HG02763 (cell line): ENCODE measurements at regions not wholly inside any gene's neighbourhood (a gene's known extent, or its start where the extent isn't known, plus 50 kb on each side); places are given as distances from the start of the nearest gene placed in this dataset.

ENCODE experiments used
- ATAC-seq: cut with Tn5 transposase; IDR thresholded peaks from one replicate; pipeline ENCODE4 v1.9.1; 2021; ENCODE audit warnings: mild to moderate bottlenecking, moderate library complexity; ENCODE audit not compliant: unreplicated experiment

DNA sequence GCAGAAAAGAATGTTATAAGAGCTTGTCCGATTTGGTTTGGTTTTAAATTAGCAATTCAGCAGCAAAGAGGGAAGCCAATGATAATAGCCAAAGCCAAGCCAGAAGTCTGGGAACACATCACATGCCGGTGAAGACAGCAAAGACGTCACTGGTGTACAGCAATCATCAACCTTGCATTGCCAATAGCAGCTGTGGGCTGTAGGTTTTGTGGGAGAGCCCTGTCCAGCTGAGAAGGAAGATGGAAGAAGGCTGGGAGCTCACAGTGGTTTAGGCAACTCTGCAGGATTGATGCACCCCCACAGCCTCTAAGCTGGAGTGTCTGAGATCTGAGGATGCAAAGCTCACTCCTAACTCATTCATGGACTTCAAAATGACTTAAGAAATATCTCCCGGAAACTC, 338.7 kb downstream of the SIPA1L2 start:
- ATAC-seq = no peak

DNA sequence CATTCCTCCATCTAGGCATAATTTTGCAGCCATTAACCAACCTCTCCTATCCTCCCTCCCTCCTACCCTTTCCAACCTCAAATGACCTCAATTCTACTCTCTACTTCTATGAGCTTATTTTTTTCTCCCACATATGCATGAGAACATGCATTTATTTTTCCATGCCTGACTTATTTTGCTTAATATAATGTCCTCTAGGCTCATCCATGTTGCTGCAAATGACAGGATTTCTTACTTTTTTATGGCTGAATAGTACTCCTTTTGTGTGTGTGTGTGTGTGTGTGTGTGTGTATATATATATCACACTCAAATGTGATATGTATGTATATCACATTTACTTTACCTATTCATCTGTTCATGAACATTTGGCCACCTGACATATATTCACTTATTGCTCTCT, 339.4 kb downstream of the SIPA1L2 start:
- ATAC-seq = no peak

DNA sequence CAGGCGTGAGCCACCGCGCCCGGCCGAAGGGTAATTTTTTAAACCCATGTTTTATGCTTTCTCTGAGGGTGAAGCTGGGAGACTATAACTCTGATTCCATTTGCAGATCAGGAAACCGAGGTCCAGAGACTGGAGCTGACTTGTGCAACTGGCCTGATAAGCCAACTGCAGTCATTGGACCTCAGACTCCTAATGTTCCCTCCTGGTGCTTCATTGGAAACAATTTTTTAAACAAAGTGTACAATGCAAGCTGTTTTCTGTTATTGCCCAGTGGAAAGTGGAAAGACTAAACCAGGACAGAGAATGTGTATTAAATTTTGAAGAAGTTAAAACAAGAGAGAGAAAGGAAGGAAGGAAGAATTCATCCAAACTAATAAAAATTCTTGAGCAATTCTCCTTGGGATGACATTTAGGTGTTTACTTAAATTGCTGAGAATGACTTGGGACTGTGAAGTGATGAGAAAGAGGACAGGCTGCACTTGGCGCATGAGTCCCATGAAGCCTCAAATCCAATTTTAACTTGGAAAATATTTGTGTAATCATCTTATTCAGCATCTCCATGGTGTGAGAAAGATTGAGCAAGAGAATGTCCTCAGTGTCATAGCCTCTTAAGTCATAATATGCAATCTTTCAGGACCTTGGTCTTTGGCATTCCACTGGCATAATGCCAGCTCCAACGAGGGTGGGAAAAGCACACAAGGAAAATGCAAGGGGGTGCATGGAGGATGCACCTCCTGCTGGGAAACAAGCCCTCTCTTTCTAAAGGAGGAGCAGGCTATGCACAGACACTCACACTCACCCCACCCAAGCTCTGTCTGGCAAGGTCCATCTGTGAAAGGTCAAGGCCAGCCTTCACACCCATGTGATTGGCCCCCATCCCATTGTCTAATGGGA, 342.0 kb downstream of the SIPA1L2 start:
- no peak for ATAC-seq

DNA sequence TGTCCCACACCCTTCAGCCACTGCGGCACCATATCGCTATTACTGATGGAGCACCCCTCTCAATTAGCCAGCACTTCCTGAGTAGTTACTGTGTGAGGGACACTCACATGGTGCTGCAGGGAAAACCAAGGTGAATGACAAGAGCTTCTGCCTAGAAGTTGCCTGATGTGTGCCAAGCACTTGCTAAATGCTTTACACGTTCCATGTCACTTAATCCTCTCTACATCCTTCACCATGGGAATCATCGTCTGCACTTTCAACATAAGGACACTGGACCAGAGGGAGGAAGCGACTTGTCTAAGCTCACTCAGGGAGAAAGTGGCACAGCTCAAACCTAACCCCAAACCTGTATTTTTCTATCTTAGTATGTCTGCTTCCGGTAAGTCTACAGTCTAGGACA, 344.8 kb downstream of the SIPA1L2 start:
- ATAC-seq = no peak

DNA sequence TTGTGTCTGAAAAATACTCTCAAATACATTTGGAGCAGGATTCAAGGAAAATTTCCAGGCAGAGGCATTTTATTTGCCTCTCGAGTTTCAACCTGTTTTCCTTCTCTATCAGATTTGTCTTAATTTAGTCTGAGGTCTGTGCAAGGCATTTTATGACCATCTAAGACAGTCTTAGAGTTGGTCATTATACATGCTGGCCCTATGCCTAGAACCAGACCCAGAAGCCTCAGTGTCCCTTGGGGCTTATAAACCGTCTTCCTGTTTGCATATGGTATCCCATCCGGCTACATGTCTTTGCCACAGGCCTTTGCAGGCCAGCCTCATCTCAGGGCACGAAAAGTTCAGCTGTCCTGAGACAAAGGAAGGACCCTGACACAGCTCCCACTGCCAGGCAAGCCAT, 346.1 kb downstream of the SIPA1L2 start:
- ATAC-seq = no peak

DNA sequence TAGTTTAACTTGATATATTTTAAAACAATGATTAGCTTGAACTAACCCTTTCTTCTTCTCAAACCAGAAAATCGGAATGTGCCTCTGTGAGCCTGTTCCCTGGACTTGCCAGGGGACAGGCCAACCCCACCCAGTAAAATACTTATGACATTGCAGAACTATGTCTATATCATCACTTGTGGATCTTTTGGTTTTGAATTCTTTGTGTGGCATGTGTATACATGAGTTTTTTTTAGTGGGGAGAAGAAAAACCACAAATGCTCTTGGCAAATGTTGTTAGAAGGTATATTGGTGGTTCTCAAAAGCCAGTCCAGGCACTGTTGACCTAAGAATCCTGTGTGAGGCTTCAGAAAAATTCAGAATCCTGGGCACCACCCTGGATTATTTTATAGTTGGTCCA, 347.4 kb downstream of the SIPA1L2 start:
- no peak for ATAC-seq

DNA sequence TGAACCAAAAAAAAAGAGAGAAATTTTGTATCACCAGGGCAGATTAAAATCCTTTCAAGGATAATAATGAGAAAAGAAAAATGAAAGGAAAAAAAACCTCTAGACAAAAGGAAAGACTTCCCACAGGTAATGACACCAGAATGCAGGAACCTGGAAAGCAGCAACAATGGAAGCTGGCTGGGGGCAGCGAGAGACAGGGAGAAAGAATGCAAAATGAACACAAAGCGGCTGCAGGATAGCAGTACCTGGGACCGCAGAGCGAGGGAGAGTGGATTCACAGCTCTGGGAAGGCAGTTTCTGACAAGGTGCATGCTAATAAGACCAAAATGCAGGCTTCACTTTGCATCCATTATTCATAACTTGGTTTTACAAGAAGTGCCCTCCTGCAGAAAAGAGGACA, 349.0 kb downstream of the SIPA1L2 start:
- ATAC-seq = no peak

DNA sequence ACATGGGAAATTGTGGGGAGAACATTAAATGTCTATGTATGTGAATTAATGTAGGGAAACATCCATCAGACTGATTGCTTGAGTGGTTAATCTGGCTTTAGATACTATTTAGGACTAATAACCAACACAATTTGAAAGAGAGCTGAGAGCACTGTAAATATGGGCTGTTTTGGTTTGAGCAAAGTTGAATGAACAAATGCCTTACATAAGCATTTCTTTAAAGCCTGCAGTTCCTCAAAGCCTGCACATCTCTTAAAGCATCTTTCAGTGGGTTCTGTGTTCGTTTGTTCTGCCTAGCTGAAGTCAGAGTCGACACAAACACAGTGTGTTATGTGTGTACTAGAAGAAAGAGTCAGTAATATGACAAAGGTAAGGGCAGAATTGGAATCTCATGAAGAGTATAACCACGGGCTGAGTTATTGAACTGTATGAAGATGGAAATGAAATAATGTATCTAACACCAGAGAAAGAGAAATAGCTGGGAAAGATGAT, 350.0 kb downstream of the SIPA1L2 start:
- no peak for ATAC-seq

DNA sequence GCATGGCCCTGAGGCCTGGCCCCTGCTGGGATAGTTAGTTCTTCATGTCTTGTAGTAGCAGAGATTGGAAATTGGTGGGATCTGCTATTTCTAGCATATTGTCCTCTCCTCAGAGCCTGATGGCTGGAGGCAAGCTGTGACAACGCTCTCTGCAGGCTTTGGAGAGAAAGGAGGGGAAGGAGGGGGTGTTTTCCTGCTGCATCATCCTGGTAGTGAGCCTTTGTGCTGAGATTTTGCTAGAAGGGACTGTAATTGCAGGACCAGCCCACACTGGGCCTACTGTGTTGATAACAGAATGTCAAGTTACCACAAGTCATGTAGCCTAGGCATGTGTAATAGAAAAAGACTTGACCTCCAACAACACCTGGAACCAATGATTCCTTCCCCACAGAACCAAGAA, 351.0 kb downstream of the SIPA1L2 start:
- ATAC-seq = no peak

DNA sequence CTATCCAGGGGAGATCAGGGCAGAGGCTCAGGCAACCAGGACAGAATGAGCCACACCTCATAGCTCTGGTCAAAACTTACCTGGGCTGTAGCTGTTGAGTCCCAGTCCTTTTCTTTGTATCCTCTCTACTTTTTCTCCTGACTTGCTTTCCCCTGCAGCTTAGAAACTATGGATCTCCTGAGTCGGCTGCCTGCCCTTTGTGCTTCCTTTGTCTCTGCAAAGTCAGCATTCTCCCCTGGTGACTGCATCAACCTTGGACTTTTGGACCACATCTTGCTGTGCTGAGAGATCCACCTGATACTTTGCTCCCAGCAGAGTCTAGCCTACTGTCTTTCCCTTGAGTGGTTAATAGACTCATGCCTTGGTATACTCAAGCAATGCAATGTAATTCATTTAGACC, 353.3 kb downstream of the SIPA1L2 start:
- no peak for ATAC-seq

DNA sequence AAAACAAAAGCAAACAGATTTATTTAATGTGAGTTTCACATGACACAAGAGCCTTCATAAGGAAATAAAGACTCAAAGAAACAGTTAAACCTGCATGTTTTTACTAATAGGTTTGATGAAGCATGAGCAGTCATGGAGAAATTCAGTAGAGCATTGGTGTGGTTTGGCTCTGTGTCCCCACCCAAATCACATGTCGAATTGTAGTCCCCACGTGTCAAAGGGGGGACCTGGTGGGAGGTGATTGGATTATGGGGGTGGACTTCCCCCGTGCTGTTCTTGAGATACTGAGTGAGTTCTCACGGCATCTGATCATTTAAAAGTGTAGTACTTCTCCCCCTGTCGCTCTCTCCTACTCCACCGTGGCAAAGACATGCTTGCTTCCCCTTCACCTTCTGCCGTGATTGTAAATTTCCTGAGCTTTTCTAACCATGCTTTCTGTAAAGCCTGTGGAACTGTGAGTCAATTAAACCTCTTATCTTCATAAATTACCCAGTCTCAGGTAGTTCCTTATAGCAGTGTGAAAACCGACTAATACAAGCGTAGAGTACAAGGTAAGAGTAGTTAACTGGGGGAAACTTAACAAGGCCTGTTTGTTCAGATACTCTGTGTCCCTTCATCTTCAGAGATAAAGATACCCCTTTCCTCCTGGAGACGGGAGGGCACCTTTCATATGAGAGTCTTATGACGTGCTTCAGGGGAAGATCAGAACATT, 354.8 kb downstream of the SIPA1L2 start:
- ATAC-seq = no peak

DNA sequence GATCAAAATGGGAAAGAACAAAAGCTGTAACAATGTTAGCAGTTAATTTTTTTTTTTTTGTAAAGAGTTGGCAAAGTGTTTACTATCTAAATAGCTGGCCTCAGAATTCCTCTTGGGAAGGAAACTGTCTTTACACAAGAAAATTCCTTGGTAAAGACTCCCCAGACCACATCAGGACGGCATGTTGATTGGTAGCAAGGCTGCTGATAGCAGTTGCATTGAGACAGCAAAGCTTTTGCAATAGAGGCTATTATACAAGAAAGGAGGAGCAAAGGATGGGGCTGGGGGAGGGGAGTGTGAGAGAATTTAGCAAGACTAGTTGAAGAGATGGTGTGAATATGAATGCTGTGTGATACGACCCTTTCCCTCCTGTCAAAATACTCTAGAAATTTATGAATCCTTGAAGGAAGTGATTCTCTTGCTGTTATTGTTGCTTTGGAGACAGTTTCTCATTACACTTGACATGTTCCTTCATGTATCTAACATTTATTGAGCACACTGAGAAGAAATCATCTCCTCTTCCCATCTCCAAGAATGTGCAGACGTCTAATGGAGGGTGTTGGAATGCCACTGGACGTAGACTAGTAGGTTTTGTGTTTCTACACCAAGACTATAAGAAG, 355.6 kb downstream of the SIPA1L2 start:
- ATAC-seq = no peak

DNA sequence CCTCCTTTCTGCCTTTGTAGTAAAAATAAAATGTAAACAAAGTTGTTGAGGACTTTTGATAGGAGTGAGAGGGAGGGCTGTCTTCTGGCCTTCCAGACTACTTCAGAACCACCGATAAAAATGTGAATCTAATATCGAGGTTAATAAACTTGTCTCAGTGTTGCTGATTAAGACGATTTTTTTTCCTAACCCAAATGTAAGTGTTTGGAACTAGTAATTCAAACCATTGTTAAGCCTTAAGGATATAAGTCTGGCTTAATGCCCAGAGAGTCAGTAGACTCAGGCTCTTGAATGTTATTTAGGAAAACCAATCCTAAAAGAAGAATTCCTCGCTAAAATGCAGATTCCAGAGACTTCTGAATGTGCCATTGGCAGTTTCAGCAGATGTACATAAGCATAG, 356.9 kb downstream of the SIPA1L2 start:
- ATAC-seq = no peak

DNA sequence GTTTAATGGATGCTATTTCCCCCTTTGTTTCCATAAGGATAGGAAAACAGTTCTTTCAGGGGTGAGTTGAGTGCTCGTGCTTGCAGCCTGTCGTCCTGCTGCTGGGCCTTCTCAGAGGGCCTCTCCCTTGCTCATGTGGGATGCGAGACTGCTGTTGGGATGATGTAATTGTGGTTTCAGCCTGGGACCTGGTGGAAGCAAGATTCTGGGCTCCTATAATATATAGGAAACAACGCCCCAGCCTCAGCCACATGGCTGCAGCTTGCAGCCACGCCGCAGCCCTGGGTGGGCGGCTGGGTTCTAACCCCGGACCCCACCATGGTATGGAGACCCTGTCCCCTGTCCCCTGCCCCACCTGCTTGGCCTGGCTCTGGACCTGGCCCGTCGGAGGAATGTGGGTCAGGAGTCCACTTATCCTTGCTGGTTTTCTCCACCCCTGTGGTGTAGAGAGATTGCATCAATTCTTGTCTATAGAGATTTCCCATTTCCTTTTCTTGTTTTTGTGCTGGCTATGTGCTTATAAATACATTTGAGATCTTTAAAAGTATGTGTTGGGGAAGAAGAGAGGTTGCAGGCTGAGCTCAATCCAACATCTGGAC, 357.8 kb downstream of the SIPA1L2 start:
- no peak for ATAC-seq

DNA sequence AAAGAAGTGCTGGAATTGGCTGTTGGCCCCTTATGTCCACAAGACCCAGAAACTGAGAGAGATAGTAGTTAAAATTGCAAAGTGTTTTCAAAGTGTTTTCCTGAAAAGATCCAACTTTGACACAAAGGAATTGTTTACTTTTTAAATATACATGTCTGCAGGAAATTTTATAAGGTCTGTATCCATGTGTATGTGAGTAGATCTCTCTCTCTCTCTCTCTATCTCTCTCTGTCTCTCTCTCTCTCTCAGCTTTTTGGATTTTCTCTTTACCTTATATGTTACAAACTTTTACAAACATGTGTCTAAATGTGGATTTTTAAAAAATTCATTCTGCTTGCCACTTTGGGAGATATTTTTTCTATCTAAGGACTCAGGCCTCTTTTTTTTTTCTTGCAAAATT, 358.6 kb downstream of the SIPA1L2 start:
- ATAC-seq = no peak

DNA sequence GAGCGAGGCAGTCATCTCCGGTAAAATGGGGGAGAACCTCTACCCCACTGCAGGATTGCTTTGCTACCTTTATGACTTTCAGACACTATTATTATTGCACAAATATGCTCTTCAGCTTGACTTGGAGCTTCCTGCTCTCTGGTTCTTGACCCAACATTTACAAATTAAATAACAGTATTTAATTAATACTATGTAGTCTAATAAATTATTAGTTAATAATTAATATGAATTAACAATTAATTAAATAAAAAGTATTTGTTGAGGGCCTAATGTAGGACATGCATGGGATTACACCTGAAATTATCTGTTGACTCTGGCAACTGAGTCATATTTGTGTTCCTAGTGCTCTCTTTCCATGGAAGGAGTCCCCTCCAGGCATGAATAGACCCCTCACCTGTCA, 359.9 kb downstream of the SIPA1L2 start:
- no peak for ATAC-seq

DNA sequence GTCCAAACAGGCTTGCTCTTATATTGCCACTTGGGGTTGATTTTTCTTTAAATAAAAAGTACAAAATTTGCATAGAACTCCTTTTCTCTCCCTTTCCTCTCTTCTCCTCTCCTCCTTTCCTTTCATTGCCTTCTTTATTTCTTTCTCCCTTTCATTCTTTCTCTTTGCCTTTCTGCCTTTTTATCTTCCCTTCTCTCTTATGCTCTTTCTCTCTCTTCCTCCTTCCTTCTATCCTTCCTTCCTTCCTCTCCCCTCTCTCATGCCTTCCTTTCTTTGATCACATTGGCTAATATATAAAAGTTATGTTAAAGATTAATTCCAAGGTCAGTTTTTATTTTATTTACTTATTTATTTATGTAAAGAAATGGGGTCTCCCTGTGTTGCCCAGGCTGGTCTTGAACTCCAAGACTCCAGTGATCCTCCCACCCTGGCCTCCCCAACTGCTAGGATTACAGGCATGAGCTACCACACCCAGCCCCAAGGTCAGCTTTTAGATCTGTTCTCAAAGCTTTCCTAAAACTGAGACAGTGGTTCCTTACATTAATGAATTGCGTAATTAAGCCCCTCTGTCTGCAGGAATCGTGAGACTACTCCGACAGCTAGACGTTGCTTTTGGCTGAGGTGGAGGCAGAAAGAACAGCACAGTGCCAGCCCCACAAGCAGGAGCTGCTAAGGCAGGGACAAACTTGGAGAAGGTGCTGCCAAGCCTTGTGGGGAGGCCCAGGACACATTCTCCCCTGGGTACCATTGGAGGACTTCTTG, 361.9 kb downstream of the SIPA1L2 start:
- no peak for ATAC-seq

DNA sequence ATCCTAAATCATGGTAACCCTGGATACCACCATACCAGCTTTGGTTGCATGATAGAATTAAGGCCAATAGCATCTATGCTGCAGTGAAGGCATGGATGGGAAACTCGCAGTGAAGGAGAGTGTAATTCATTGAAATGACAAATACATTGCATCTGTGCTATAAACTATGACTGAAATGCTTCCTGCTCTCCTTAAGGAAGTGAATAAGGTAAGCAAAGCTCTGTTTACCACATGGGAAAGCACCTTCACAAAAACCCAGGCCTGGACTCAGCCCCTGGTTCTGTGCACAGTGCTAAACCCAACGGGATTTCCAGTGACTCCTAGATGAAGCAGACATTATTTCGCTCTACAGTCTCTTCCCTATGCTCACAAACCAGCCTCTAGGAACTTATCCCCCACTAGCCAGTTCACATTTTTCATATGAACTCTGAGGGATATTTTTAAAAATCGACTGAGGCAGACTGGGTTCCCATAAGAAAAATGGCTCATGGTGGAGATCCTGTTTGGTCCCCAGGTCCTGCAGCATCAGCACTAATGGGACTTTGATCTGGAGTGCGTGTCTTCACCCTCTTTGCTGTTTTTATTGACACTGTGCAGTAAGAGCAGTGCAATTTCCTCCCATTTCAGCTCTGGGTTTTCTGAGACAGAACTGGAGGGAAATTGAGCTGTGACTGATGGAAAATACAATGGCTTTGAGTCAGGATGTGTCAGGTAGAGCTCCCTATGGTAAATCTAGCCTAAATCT, 362.7 kb downstream of the SIPA1L2 start:
- ATAC-seq = no peak

DNA sequence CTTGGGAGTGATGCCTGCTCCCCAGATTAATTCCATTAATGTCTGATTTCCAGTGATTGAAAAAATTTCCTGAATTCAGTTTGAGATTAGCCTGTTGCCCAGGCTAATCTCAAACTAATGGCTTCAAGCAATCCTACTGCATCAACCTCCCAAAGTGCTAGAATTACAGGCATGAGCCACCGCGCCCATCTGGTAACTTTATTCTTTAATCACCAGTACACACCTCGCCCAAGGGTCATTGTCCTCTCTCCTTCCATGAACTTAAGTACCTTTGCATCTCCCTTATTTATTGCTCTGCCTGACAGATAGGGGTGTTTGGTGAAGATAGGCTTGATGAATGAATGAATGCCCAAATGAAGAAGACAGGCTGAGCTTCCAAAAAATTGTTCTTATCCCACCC, 366.5 kb downstream of the SIPA1L2 start:
- ATAC-seq = no peak

DNA sequence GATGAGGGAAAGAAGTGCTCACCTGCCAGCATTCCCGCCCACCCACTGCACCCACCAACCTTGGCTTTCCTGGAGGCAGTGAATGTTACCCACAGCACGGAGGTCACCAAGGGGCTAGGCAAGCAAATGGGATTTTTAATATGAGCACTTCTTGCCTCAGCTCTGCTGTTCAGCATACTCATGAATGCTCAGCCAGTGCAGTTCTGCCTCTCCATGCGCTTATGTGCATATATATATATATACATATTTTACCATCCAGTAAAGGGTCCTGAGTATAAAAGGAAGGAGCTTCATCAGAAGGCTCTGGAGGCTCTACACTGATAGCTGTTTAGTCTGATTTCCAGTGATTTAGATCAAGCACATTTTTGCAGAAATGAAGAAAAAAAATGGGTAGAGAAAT, 366.9 kb downstream of the SIPA1L2 start:
- ATAC-seq = no peak
